ENCODE measurements at regions not wholly inside any gene's neighbourhood (a gene's known extent, or its start where the extent isn't known, plus 50 kb on each side); places are given as distances from the start of the nearest gene placed in this dataset.

DNA sequence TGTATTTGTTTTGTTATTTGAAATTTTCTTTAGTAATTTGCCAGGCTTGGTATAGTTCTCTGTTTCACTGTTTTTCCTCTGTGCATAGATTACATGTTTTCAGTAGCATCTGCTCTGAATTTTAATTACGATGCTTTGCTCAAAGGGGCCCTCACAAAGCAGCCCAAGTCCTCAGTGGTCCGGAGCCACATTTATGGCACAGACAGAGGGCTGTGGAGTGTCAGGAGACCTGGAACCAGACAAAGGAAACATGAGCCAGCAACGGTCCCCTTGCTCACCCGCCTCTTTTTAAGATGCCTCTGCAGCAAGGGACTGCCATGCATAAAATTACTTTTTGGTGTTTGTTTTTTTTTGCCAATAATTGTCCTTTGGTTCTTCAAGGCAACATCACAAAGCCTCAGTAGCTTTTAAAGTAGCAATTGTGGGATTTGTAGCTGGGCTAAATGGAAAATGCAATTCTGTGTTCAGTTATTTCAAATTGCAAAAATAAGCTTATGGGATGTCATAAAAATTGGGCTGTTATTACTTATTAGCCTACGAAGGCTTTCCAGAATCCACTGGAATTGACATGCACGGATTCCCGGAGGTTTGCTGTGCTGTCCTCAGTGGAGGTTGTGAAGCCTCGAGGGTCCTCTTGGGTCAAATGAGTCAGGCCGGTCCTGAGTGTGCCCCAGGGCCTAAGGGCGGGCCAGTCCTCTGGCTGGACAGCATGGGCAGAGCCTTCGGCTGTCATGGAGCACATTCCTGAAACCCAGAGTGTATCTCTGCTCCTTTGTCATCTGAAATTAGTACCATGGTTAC lies 422.8 kb downstream of the GLRX3 start:
- no peak overlapping the region for H3K27ac ChIP-seq (ENCODE audit: low read depth in 1 of 2, low read length in 1 of 2)

DNA sequence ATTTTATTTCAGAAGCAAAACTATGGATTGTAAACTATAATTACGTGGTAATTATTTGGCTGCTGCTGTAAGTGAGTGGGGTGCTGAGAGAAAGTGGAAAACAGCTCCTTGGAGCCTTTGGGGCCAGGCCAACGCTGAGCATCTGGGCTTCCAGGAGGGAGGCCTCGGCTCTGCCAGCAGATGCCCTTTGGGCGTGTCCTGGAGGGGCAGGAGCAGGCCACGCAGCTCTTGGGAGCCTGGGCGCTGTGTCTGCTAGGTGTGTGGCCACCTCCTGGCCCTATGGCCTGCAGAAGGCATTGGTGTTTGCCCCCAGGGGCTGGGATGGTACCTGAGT lies 423.3 kb downstream of the GLRX3 start:
- H3K4me1 ChIP-seq (ENCODE audit: control insufficient read depth in 5 of 5, insufficient read depth in 5 of 5, low read length in 5 of 5), result no peaks in the 10 kb centered on the region
- no peak overlapping the region for H3K4me3 ChIP-seq
- no peak overlapping the region for H3K9ac ChIP-seq (ENCODE audit: insufficient read depth in 1 of 2, low read length in 2 of 2)
- TF ChIP-seq, protein P1, sequence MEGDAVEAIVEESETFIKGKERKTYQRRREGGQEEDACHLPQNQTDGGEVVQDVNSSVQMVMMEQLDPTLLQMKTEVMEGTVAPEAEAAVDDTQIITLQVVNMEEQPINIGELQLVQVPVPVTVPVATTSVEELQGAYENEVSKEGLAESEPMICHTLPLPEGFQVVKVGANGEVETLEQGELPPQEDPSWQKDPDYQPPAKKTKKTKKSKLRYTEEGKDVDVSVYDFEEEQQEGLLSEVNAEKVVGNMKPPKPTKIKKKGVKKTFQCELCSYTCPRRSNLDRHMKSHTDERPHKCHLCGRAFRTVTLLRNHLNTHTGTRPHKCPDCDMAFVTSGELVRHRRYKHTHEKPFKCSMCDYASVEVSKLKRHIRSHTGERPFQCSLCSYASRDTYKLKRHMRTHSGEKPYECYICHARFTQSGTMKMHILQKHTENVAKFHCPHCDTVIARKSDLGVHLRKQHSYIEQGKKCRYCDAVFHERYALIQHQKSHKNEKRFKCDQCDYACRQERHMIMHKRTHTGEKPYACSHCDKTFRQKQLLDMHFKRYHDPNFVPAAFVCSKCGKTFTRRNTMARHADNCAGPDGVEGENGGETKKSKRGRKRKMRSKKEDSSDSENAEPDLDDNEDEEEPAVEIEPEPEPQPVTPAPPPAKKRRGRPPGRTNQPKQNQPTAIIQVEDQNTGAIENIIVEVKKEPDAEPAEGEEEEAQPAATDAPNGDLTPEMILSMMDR (IDR thresholded peaks at IDR 0.05; ENCODE audit: control extremely low read depth, extremely low read depth), result no peak
- H3K27me3 ChIP-seq (ENCODE audit: control insufficient read depth in 3 of 3, insufficient read depth in 3 of 3, low read length in 2 of 3), result peaks cover 0 to 9% (median 0%) of the 10 kb centered on the region in 3 donors
- 82 to 84% methylated on average over 6 of the region's 6 CpGs for WGBS, 2 donors
- no peak overlapping the region for H3K27ac ChIP-seq (ENCODE audit: low read depth in 1 of 2, low read length in 1 of 2)
- H3K36me3 ChIP-seq (ENCODE audit: control insufficient read depth in 4 of 4, insufficient read depth in 4 of 4, low read length in 4 of 4), result no peaks in the 10 kb centered on the region
- H3K9me3 ChIP-seq (ENCODE audit: control insufficient read depth in 4 of 4, insufficient read depth in 3 of 4, low read length in 3 of 4), result no peaks in the 10 kb centered on the region
- no peak for ATAC-seq (ENCODE audit: insufficient read depth, low FRiP score)
- DNase-seq, result no peak

More for the DNA sequence above, 422.8 kb downstream of the GLRX3 start:
- TF ChIP-seq, protein P1 (IDR thresholded peaks at IDR 0.05; ENCODE audit: control extremely low read depth, extremely low read depth), result no peak
- no peak for ATAC-seq (ENCODE audit: insufficient read depth, low FRiP score)
- no peak overlapping the region for H3K4me3 ChIP-seq
- no peak for DNase-seq
- WGBS, 2 donors, result 82 to 85% methylated on average over 11 of the region's 11 CpGs
- H3K9ac ChIP-seq (ENCODE audit: insufficient read depth in 1 of 2, low read length in 2 of 2), result no peak overlapping the region
- H3K36me3 ChIP-seq (ENCODE audit: control insufficient read depth in 4 of 4, insufficient read depth in 4 of 4, low read length in 4 of 4), result no peaks in the 10 kb centered on the region
- peaks cover 0 to 3% (median 0%) of the 10 kb centered on the region in 3 donors for H3K27me3 ChIP-seq (ENCODE audit: control insufficient read depth in 3 of 3, insufficient read depth in 3 of 3, low read length in 2 of 3)
- H3K4me1 ChIP-seq (ENCODE audit: control insufficient read depth in 5 of 5, insufficient read depth in 5 of 5, low read length in 5 of 5), result no peaks in the 10 kb centered on the region
- H3K9me3 ChIP-seq (ENCODE audit: control insufficient read depth in 4 of 4, insufficient read depth in 3 of 4, low read length in 3 of 4), result no peaks in the 10 kb centered on the region

DNA sequence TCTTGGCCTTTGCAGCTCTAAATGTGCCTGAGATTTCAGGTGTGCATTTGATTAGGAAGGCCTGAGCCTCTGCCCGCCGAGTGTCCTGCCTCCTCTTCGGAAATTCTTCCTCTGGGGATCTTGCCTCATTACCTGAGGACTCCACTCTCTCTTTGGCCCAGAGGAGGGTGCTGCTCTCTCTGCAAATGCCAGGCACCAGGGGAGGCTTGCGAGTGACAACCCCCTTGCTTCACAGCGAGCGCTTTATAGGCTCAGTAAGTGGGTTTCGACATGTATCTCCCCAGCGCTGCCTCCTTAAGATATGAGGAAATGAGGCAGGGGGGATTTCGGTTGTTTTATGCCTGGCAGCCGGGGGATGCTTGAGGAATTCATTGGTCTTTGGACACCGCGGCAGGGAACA lies 423.9 kb downstream of the GLRX3 start:
- no peaks in the 10 kb centered on the region for H3K4me1 ChIP-seq (ENCODE audit: control insufficient read depth in 5 of 5, insufficient read depth in 5 of 5, low read length in 5 of 5)
- H3K9ac ChIP-seq (ENCODE audit: insufficient read depth in 1 of 2, low read length in 2 of 2), result no peak overlapping the region
- peaks cover 0 to 9% (median 0%) of the 10 kb centered on the region in 3 donors for H3K27me3 ChIP-seq (ENCODE audit: control insufficient read depth in 3 of 3, insufficient read depth in 3 of 3, low read length in 2 of 3)
- DNase-seq (no peak), ATAC-seq (ENCODE audit: insufficient read depth, low FRiP score) (no peak)
- TF ChIP-seq, protein P1 (IDR thresholded peaks at IDR 0.05; ENCODE audit: control extremely low read depth, extremely low read depth), result no peak
- H3K36me3 ChIP-seq (ENCODE audit: control insufficient read depth in 4 of 4, insufficient read depth in 4 of 4, low read length in 4 of 4), result no peaks in the 10 kb centered on the region
- no peaks in the 10 kb centered on the region for H3K9me3 ChIP-seq (ENCODE audit: control insufficient read depth in 4 of 4, insufficient read depth in 3 of 4, low read length in 3 of 4)
- no peak overlapping the region for H3K4me3 ChIP-seq
- 72 to 76% methylated on average over 12 of the region's 12 CpGs for WGBS, 2 donors
- no peak overlapping the region for H3K27ac ChIP-seq (ENCODE audit: low read depth in 1 of 2, low read length in 1 of 2)
